K562 (cell line): ENCODE measurements at regions not wholly inside any gene's neighbourhood (a gene's known extent, or its start where the extent isn't known, plus 50 kb on each side); places are given as distances from the start of the nearest gene placed in this dataset.

ENCODE experiments used
- ATAC-seq: fragments of 200-7000 bp; cut with Tn5 transposase; 3 replicates; pipeline ENCODE4 v1.9.1; 2020; ENCODE audit warnings: moderate library complexity
- BruUV-seq: library from RNA; stranded (reverse); fragments of 400-500 nt; replicated peaks from 2 replicates; lab custom pipeline; 2021; lab: Mats Ljungman, UMichigan
- CTCF ChIA-PET: fragments of 300-600 bp; formaldehyde crosslinking; extraction: SDS; loops from one replicate; lab custom pipeline; 2021; ENCODE audit warnings: low intra/inter-chr PET ratio; lab: Yijun Ruan, JAX
- POLR2A ChIA-PET: fragments of 300-600, 350-650 bp; sonication (Branson Sonifier 250); formaldehyde crosslinking; extraction: SDS; loops from one replicate; lab custom pipeline; 2021; ENCODE audit warnings: antibody characterized with exemption, inconsistent platforms; lab: Yijun Ruan, JAX
- DNase-seq, 4 experiments: peaks; one replicate each; pipeline versions ENCODE4 v3.0.0 to v3.0.0-alpha.2; 2011 to 2018; ENCODE audit warnings: low spot score in 3 of 4, mixed read lengths in 3 of 4; ENCODE audit errors: extremely low read depth in 1 of 4
- FAIRE-seq: peaks from 2 replicates; lab custom pipeline; 2011; peaks lifted over from hg19 to GRCh38; lab: Jason Lieb, UNC
- H2AFZ ChIP-seq: 2 replicates; pipeline ENCODE4 v1.6.0; 2011; ENCODE audit warnings: low read depth, low read length, control low read depth, inconsistent platforms
- H3K27ac ChIP-seq: fragments of 200-600 bp; 3 replicates; pipeline ENCODE4 v1.8.0; 2011; ENCODE audit warnings: low read depth, mild to moderate bottlenecking, control low read depth, inconsistent platforms, low read length, moderate library complexity, mixed read lengths; ENCODE audit errors: extremely low read depth
- H3K27me3 ChIP-seq, 2 experiments: fragments of 300-600 bp in 1 of 2; 2 replicates in 1 of 2; 3 replicates in 1 of 2; pipeline versions ENCODE4 v1.6.0 to v1.8.0; 2011; ENCODE audit warnings: inconsistent platforms in 2 of 2, low read length in 2 of 2, mild to moderate bottlenecking in 1 of 2, mixed read lengths in 1 of 2, moderate library complexity in 1 of 2; ENCODE audit not compliant: control insufficient read depth in 2 of 2, insufficient read depth in 2 of 2
- H3K36me3 ChIP-seq: fragments of 300-600 bp; 3 replicates; pipeline ENCODE4 v1.8.0; 2011; ENCODE audit warnings: mild to moderate bottlenecking, low read length, inconsistent platforms; ENCODE audit not compliant: control insufficient read depth, insufficient read depth
- H3K4me1 ChIP-seq, 2 experiments: fragments of 200-600 bp in 1 of 2; replicated peaks in 1 of 2; 2 replicates in 1 of 2; 3 replicates in 1 of 2; pipeline versions ENCODE4 v1.5.1 to v1.8.0; 2011; ENCODE audit warnings: inconsistent platforms in 2 of 2, low read length in 2 of 2, mild to moderate bottlenecking in 1 of 2, mixed read lengths in 1 of 2, moderate library complexity in 1 of 2; ENCODE audit not compliant: control insufficient read depth in 2 of 2, insufficient read depth in 2 of 2
- H3K4me2 ChIP-seq: 2 replicates; pipeline ENCODE4 v1.6.1; 2011; ENCODE audit warnings: low read length, control low read depth, inconsistent platforms, mixed read lengths; ENCODE audit not compliant: insufficient read depth
- H3K4me3 ChIP-seq: fragments of 200-600 bp; sonication (generic), shearing (Covaris generic); 2 replicates; pipeline ENCODE4 v1.5.1; 2016; ENCODE audit warnings: control low read depth, inconsistent platforms
- H3K79me2 ChIP-seq: fragments of 200-600 bp; 3 replicates; pipeline ENCODE4 v1.8.0; 2011; ENCODE audit warnings: low read length, inconsistent platforms; ENCODE audit not compliant: control insufficient read depth, insufficient read depth
- H3K9ac ChIP-seq, 2 experiments: 2 replicates each; pipeline versions ENCODE4 v1.6.0 to v1.6.1; 2011; ENCODE audit warnings: low read depth in 2 of 2, low read length in 2 of 2, control low read depth in 1 of 2, inconsistent platforms in 1 of 2, mild to moderate bottlenecking in 1 of 2, mixed read lengths in 1 of 2; ENCODE audit not compliant: insufficient read depth in 1 of 2
- H3K9me1 ChIP-seq: one replicate; pipeline ENCODE4 v1.6.0; 2011; ENCODE audit warnings: inconsistent platforms, mild to moderate bottlenecking, low read length, moderate library complexity; ENCODE audit not compliant: control insufficient read depth, insufficient read depth
- H3K9me3 ChIP-seq: replicated peaks from 2 replicates; pipeline ENCODE4 v1.5.1; 2011; ENCODE audit warnings: low read depth, low read length, inconsistent platforms; ENCODE audit not compliant: control insufficient read depth, insufficient read depth
- H4K20me1 ChIP-seq: replicated peaks from 2 replicates; pipeline ENCODE4 v1.6.1; 2011; ENCODE audit warnings: low read length, inconsistent platforms, mixed read lengths; ENCODE audit not compliant: control insufficient read depth, insufficient read depth
- CHD1 ChIP-seq: fragments of 200-600 bp; sonication (generic); IDR thresholded peaks from one replicate; pipeline ENCODE4 v1.6.1; 2012; ENCODE audit warnings: mild to moderate bottlenecking, moderate library complexity, low read length, inconsistent platforms
- KLF1 ChIP-seq: fragments of 450-650 bp; IDR thresholded peaks from 2 replicates; pipeline ENCODE4 v1.6.1; 2016; ENCODE audit warnings: missing genetic modification characterization, missing compliant biosample characterization
- WGBS: fragments of 100-300 bp; shearing (Covaris generic); methylation state at CpG from one replicate; pipeline ENCODE4 v1.1.6; 2016; ENCODE audit warnings: low coverage, mixed read lengths; ENCODE audit not compliant: insufficient coverage; ENCODE audit errors: missing lambda C conversion rate; 5-methylcytosine and 5-hydroxymethylcytosine counted together
- in situ Hi-C: fragments of 300-500 bp; cut with MboI; formaldehyde crosslinking; loops from 4 replicates; pipeline ENCODE4 v1.15.0; 2018; ENCODE audit warnings: inconsistent platforms, mixed read lengths
- intact Hi-C: fragments of 100-400 bp; cut with micrococcal nuclease; formaldehyde crosslinking; loops from 2 replicates; pipeline ENCODE4 v1.14.2; 2022
- TF ChIP-seq, protein P1 (sequence below), 2 experiments: IDR thresholded peaks; 2 replicates each; pipeline ENCODE4 v1.6.1; 2011; ENCODE audit warnings: borderline replicate concordance in 1 of 2, control low read depth in 1 of 2, low read depth in 1 of 2, low read length in 1 of 2, mild to moderate bottlenecking in 1 of 2, mixed read lengths in 1 of 2, moderate library complexity in 1 of 2; ENCODE audit not compliant: insufficient read depth in 1 of 2, insufficient read length in 1 of 2, poor library complexity in 1 of 2, severe bottlenecking in 1 of 2; ENCODE audit errors: extremely low read depth in 1 of 2
- TF ChIP-seq, protein P2 (sequence below), 3 experiments: fragments of 200-800 bp in 1 of 3; fragments of 250-450 bp in 1 of 3; fragments of 450-650 bp in 1 of 3; sonication (Bioruptor Pico) in 1 of 3; sonication (Bioruptor generic) in 1 of 3; formaldehyde crosslinking in 1 of 3; IDR thresholded peaks; 2 replicates each; pipeline versions ENCODE4 v1.6.1 to v1.8.0; 2016 to 2022; ENCODE audit warnings: mild to moderate bottlenecking in 2 of 3, missing genetic modification characterization in 2 of 3, missing compliant biosample characterization in 1 of 3, moderate library complexity in 1 of 3

- ATAC-seq (no peak), FAIRE-seq (no peak), DNase-seq (no peak)
- Histone ChIP-seq H3K9me1 (no peaks in the 10 kb centered on the region), H3K4me2 (no peak overlapping the region), H3K27ac (no peak overlapping the region), H3K36me3 (no peaks in the 10 kb centered on the region), H2AFZ (no peak overlapping the region), H3K9me3 (no peaks in the 10 kb centered on the region), H3K4me1 (no peaks in the 10 kb centered on the region), H3K79me2 (no peaks in the 10 kb centered on the region), H4K20me1 (no peaks in the 10 kb centered on the region), H3K4me3 (no peak overlapping the region), H3K27me3 (peaks cover 0 to 3% of the 10 kb centered on the region in 2 experiments; a peak in 3 of 5 replicates)
- in situ Hi-C loops: no loop called here
- POLR2A ChIA-PET: no interaction called here
- BruUV-seq: no TSS peak
- WGBS: 1% methylated on average over 4 of the region's 4 CpGs
- no peak for TF ChIP-seq KLF1 (tag)
- TF ChIP-seq, protein P1, sequence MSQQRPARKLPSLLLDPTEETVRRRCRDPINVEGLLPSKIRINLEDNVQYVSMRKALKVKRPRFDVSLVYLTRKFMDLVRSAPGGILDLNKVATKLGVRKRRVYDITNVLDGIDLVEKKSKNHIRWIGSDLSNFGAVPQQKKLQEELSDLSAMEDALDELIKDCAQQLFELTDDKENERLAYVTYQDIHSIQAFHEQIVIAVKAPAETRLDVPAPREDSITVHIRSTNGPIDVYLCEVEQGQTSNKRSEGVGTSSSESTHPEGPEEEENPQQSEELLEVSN (IDR thresholded peaks at IDR 0.05; ENCODE audit: borderline replicate concordance in 1 of 2, extremely low read depth in 1 of 2, insufficient read depth in 1 of 2, insufficient read length in 1 of 2, low read depth in 1 of 2, low read length in 1 of 2, poor library complexity in 1 of 2, severe bottlenecking in 1 of 2): no peak
- TF ChIP-seq, all 486 proteins: peak for 0
- CTCF ChIA-PET: no interaction called here
- intact Hi-C loops: no loop called here
- no peak overlapping the region for H3K9ac ChIP-seq
These were observed 499.0 kb upstream of the SULF2 start for GRCh38 chr20:48284315-48284714.

GRCh38 chr20:48283470-48284110 is 498.3 kb upstream of the SULF2 start:
- H3K4me1 ChIP-seq: no peaks in the 10 kb centered on the region
- no peaks in the 10 kb centered on the region for H3K36me3 ChIP-seq
- intact Hi-C loops (no loop called here), in situ Hi-C loops (no loop called here)
- no peaks in the 10 kb centered on the region; a peak in 1 of 5 replicates for H3K27me3 ChIP-seq
- TF ChIP-seq, protein P2, sequence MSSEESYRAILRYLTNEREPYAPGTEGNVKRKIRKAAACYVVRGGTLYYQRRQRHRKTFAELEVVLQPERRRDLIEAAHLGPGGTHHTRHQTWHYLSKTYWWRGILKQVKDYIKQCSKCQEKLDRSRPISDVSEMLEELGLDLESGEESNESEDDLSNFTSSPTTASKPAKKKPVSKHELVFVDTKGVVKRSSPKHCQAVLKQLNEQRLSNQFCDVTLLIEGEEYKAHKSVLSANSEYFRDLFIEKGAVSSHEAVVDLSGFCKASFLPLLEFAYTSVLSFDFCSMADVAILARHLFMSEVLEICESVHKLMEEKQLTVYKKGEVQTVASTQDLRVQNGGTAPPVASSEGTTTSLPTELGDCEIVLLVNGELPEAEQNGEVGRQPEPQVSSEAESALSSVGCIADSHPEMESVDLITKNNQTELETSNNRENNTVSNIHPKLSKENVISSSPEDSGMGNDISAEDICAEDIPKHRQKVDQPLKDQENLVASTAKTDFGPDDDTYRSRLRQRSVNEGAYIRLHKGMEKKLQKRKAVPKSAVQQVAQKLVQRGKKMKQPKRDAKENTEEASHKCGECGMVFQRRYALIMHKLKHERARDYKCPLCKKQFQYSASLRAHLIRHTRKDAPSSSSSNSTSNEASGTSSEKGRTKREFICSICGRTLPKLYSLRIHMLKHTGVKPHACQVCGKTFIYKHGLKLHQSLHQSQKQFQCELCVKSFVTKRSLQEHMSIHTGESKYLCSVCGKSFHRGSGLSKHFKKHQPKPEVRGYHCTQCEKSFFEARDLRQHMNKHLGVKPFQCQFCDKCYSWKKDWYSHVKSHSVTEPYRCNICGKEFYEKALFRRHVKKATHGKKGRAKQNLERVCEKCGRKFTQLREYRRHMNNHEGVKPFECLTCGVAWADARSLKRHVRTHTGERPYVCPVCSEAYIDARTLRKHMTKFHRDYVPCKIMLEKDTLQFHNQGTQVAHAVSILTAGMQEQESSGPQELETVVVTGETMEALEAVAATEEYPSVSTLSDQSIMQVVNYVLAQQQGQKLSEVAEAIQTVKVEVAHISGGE (CRISPR knock-in tag; IDR thresholded peaks at IDR 0.05): peak in 1 of 3 experiments; percentile 15; a peak in 1 of 6 replicates
- no peak for TF ChIP-seq CHD1
- H3K9me3 ChIP-seq: no peaks in the 10 kb centered on the region
- H3K9me1 ChIP-seq: no peaks in the 10 kb centered on the region
- H3K4me3 ChIP-seq: no peak overlapping the region
- DNase-seq (no peak), ATAC-seq (no peak), FAIRE-seq (no peak)
- ChIA-PET POLR2A (interaction anchor here (1.3 kb wide), 1 partner anchor 12 kb away, joined by 5 read pairs; no protein-coding TSS in a partner anchor), CTCF (no interaction called here)
- WGBS: 4% methylated on average over 13 of the region's 13 CpGs
- H3K9ac ChIP-seq: no peak overlapping the region
- H3K4me2 ChIP-seq: no peak overlapping the region
- BruUV-seq: no TSS peak
- H3K27ac ChIP-seq: no peak overlapping the region
- H4K20me1 ChIP-seq: no peaks in the 10 kb centered on the region
- H3K79me2 ChIP-seq: no peaks in the 10 kb centered on the region
- peak overlapping the region; percentile 65; the same call in 1 of the 2 replicates for H2AFZ ChIP-seq
